GM12891 (cell line): ENCODE measurements at regions not wholly inside any gene's neighbourhood (a gene's known extent, or its start where the extent isn't known, plus 50 kb on each side); places are given as distances from the start of the nearest gene placed in this dataset.

Experiments
- POLR2A ChIP-seq: IDR thresholded peaks from 2 replicates; pipeline ENCODE4 v1.6.1; 2011; ENCODE audit warnings: low read depth, low read length, control low read depth
- POLR2AphosphoS5 ChIP-seq: IDR thresholded peaks from 2 replicates; pipeline ENCODE4 v1.6.1; 2011; ENCODE audit warnings: low read depth, low read length, control low read depth
- SPI1 ChIP-seq: IDR thresholded peaks from 2 replicates; pipeline ENCODE4 v1.6.1; 2011; ENCODE audit warnings: low read depth, low read length, control low read depth

- TF ChIP-seq POLR2AphosphoS5 (no peak), POLR2A (no peak), SPI1 (no peak)
Measured at GRCh38 chr6:23855497-23856116, 270.4 kb upstream of the NRSN1 start.
